NT2/D1 (cell line): ENCODE measurements at regions not wholly inside any gene's neighbourhood (a gene's known extent, or its start where the extent isn't known, plus 50 kb on each side); places are given as distances from the start of the nearest gene placed in this dataset.

ENCODE experiments used
- SUZ12 ChIP-seq: IDR thresholded peaks from 2 replicates; pipeline ENCODE4 v1.6.1; 2011; ENCODE audit not compliant: insufficient read length, insufficient read depth; ENCODE audit errors: extremely low read depth
- YY1 ChIP-seq: IDR thresholded peaks from 2 replicates; pipeline ENCODE4 v1.6.1; 2011; ENCODE audit not compliant: insufficient read length, insufficient read depth

GRCh38 chr2:228253752-228254151 is 72.3 kb upstream of the SPHKAP start:
- TF ChIP-seq YY1 (no peak), SUZ12 (no peak)
